Endothelial cell of umbilical vein (primary cell): ENCODE measurements at regions not wholly inside any gene's neighbourhood (a gene's known extent, or its start where the extent isn't known, plus 50 kb on each side); places are given as distances from the start of the nearest gene placed in this dataset.
"Not testable (repeated sequence)": the region's sequence is repeated elsewhere in the genome, so short reads cannot be mapped to it uniquely, and the experiment has no call there.

Source experiments
- BruUV-seq: library from RNA; stranded (reverse); fragments of 400-500 nt; replicated peaks from 2 replicates; lab custom pipeline; 2021; lab: Mats Ljungman, UMichigan
- CTCF ChIA-PET: fragments of 300-600, 350-600 bp; sonication (Branson Sonifier 250); formaldehyde crosslinking; loops from one replicate; lab custom pipeline; 2021; ENCODE audit warnings: antibody characterized with exemption, inconsistent platforms; lab: Charles Lee
- POLR2A ChIA-PET: fragments of 300-600, 350-600 bp; sonication (Branson Sonifier 250); formaldehyde crosslinking; loops from one replicate; lab custom pipeline; 2021; ENCODE audit warnings: antibody characterized with exemption, inconsistent platforms; lab: Charles Lee
- DNase-seq: peaks from one replicate; pipeline ENCODE4 v3.0.0-alpha.2; 2011; ENCODE audit warnings: low read depth, low spot score
- FAIRE-seq: peaks from 2 replicates; lab custom pipeline; 2011; peaks lifted over from hg19 to GRCh38; lab: Jason Lieb, UNC
- H2AFZ ChIP-seq: 2 replicates; pipeline ENCODE4 v1.6.0; 2012; ENCODE audit warnings: low read depth, low read length, control low read depth, inconsistent platforms
- H3K27ac ChIP-seq: 2 replicates; pipeline ENCODE4 v1.5.1; 2011; ENCODE audit warnings: low read depth, mild to moderate bottlenecking, control low read depth, low read length, moderate library complexity; ENCODE audit not compliant: insufficient read depth
- H3K27me3 ChIP-seq, 2 experiments: 2 replicates each; pipeline versions ENCODE4 v1.6.0 to v1.6.1; 2011; ENCODE audit warnings: low read length in 2 of 2, mixed read lengths in 1 of 2; ENCODE audit not compliant: control insufficient read depth in 2 of 2, insufficient read depth in 2 of 2
- H3K36me3 ChIP-seq, 2 experiments: 2 replicates in 1 of 2; 3 replicates in 1 of 2; pipeline ENCODE4 v1.5.1; 2011; ENCODE audit warnings: low read length in 2 of 2, mild to moderate bottlenecking in 1 of 2, moderate library complexity in 1 of 2; ENCODE audit not compliant: control insufficient read depth in 2 of 2, insufficient read depth in 2 of 2; ENCODE audit errors: extremely low read depth in 1 of 2
- H3K4me1 ChIP-seq: 3 replicates; pipeline ENCODE4 v1.5.1; 2011; ENCODE audit warnings: mild to moderate bottlenecking, low read length; ENCODE audit not compliant: control insufficient read depth, insufficient read depth; ENCODE audit errors: extremely low read depth
- H3K4me2 ChIP-seq: 2 replicates; pipeline ENCODE4 v1.6.1; 2011; ENCODE audit warnings: low read length, control low read depth, mixed read lengths; ENCODE audit not compliant: insufficient read depth
- H3K4me3 ChIP-seq, 3 experiments: fragments of 200-600 bp in 1 of 3; sonication (generic), shearing (Covaris generic) in 1 of 3; replicated peaks in 1 of 3; 2 replicates each; pipeline ENCODE4 v1.5.1; 2011 to 2016; ENCODE audit warnings: control low read depth in 3 of 3, low read length in 3 of 3, mild to moderate bottlenecking in 2 of 3, inconsistent platforms in 1 of 3, low read depth in 1 of 3, moderate library complexity in 1 of 3; ENCODE audit not compliant: insufficient read depth in 1 of 3
- H3K79me2 ChIP-seq: 2 replicates; pipeline ENCODE4 v1.6.0; 2012; ENCODE audit warnings: low read length, inconsistent platforms; ENCODE audit not compliant: control insufficient read depth, insufficient read depth
- H3K9ac ChIP-seq: replicated peaks from 2 replicates; pipeline ENCODE3; 2011; ENCODE audit warnings: low read length, control low read depth; ENCODE audit not compliant: insufficient read depth; ENCODE audit errors: extremely low read depth
- H3K9me1 ChIP-seq: replicated peaks from 3 replicates; pipeline ENCODE4 v1.6.0; 2011; ENCODE audit warnings: mild to moderate bottlenecking, low read length; ENCODE audit not compliant: control insufficient read depth, insufficient read depth; ENCODE audit errors: extremely low read depth
- H3K9me3 ChIP-seq: replicated peaks from 2 replicates; pipeline ENCODE4 v1.5.1; 2012; ENCODE audit warnings: low read length, inconsistent platforms; ENCODE audit not compliant: control insufficient read depth, insufficient read depth
- H4K20me1 ChIP-seq: replicated peaks from 2 replicates; pipeline ENCODE3; 2011; ENCODE audit warnings: mild to moderate bottlenecking, low read length; ENCODE audit not compliant: control insufficient read depth, insufficient read depth; ENCODE audit errors: extremely low read depth
- CTCF ChIP-seq, 2 donors: IDR thresholded peaks; 1 replicate in 1 of 2; 2 replicates in 1 of 2; pipeline ENCODE4 v1.5.1; 2011; ENCODE audit warnings: low read length in 2 of 2, mild to moderate bottlenecking in 2 of 2, moderate library complexity in 2 of 2, control low read depth in 1 of 2, inconsistent platforms in 1 of 2, low read depth in 1 of 2; ENCODE audit not compliant: insufficient read depth in 1 of 2; ENCODE audit errors: extremely low read depth in 1 of 2
- EZH2 ChIP-seq: IDR thresholded peaks from 2 replicates; pipeline ENCODE4 v1.6.1; 2012; ENCODE audit warnings: borderline replicate concordance, low read depth, mild to moderate bottlenecking, moderate library complexity, low read length, inconsistent platforms; ENCODE audit not compliant: severe bottlenecking
- FOS ChIP-seq: IDR thresholded peaks from 2 replicates; pipeline ENCODE4 v1.6.1; 2011; ENCODE audit warnings: mild to moderate bottlenecking, low read length, moderate library complexity, borderline replicate concordance; ENCODE audit not compliant: insufficient read depth
- POLR2A ChIP-seq: IDR thresholded peaks from 2 replicates; pipeline ENCODE4 v1.6.1; 2012; ENCODE audit warnings: low read depth, mild to moderate bottlenecking, control low read depth, low read length
- dilution Hi-C: fragments of 300-500 bp; cut with MboI; formaldehyde crosslinking; loops from one replicate; pipeline ENCODE4 v1.15.0; 2019; ENCODE audit warnings: low sequenced_read_pairs; ENCODE audit not compliant: extremely low pct_ligation_motif_present
- intact Hi-C: fragments of 100-400 bp; cut with micrococcal nuclease; formaldehyde crosslinking; loops from one replicate; pipeline ENCODE4 v1.10.0; 2022

DNA sequence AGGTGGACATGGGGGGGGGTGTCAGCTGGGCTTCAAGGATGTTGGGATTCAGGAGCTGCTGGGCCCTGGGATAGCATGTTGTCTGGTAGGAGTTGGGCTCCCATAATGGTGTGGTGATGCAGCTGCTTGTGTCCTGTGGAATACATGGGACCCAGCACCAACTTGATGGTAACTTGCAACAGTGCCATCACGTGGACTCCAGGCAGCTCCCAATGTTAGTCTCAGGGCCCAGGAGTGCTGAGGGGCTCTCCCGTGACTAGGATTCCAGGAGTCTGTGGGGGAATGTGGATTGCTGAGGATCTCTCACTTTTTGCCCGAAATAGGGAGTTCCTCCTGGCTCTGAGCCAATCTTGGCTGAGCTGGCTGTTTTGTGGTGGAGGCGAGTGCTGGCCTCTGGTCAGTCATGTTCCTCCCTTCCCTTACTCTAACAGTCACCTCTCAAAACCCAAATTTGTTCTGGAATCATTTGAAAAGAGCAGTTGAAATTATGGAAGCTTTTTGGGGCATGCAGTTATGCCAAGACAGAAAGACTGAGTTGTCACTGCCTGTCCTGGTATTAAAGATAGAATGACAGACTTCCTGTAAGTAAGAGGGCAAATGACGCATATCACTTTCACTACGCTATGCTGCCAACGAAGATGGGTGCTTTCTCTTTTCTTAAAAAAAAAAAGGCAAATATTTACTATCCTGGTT, 607.1 kb downstream of the ADCYAP1 start:
- Histone ChIP-seq H3K27ac (no peak overlapping the region), H3K4me2 (no peak overlapping the region), H3K27me3 (no peaks in the 10 kb centered on the region), H3K4me1 (no peaks in the 10 kb centered on the region), H4K20me1 (no peaks in the 10 kb centered on the region), H3K4me3 (no peak overlapping the region), H3K9me1 (no peaks in the 10 kb centered on the region), H3K9ac (no peak overlapping the region), H2AFZ (no peak overlapping the region), H3K9me3 (no peaks in the 10 kb centered on the region), H3K79me2 (no peaks in the 10 kb centered on the region), H3K36me3 (no peaks in the 10 kb centered on the region)
- dilution Hi-C loops (no loop called here), intact Hi-C loops (no loop called here)
- POLR2A ChIA-PET: no interaction called here
- FAIRE-seq (no peak), DNase-seq (no peak)
- no TSS peak for BruUV-seq
- CTCF ChIA-PET: no interaction called here
- TF ChIP-seq POLR2A (no peak), CTCF (IDR thresholded peaks at IDR 0.05; ENCODE audit: extremely low read depth in 1 of 2, insufficient read depth in 1 of 2, low read depth in 1 of 2, low read length in 2 of 2) (no peak)

DNA sequence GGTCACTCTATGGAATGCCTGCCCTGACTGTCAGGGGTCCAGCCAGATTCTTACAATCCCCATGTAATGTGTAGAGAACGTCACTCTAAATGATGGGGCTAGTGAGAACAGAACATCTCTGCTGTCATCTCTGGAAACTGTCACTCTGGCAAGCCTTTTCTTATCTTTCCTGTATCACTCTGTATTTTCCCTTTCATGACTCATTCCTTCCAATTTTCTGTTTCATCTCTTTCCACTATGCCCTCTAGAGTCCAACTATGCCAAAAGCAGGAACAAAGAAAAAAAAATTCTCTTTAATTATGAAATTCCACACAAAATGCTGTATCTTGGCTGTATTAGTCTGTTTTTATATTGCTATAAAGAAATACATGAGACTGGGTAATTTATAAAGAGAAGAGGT, 608.8 kb downstream of the ADCYAP1 start:
- DNase-seq: no peak
- Histone ChIP-seq H3K9ac (no peak overlapping the region), H3K36me3 (no peaks in the 10 kb centered on the region), H3K79me2 (no peaks in the 10 kb centered on the region), H4K20me1 (no peaks in the 10 kb centered on the region), H3K27me3 (no peaks in the 10 kb centered on the region), H3K4me2 (no peak overlapping the region), H3K9me3 (no peaks in the 10 kb centered on the region), H3K27ac (no peak overlapping the region), H3K9me1 (no peaks in the 10 kb centered on the region), H2AFZ (no peak overlapping the region), H3K4me3 (no peak overlapping the region), H3K4me1 (no peaks in the 10 kb centered on the region)
- POLR2A ChIA-PET: no interaction called here
- intact Hi-C loops (no loop called here), dilution Hi-C loops (no loop called here)
- no TSS peak for BruUV-seq
- FAIRE-seq: no peak
- CTCF ChIA-PET: no interaction called here
- TF ChIP-seq EZH2 (no peak), FOS (peak; percentile 18)

- CTCF ChIA-PET, H3K4me2 ChIP-seq, H3K79me2 ChIP-seq, H2AFZ ChIP-seq, H3K9me1 ChIP-seq, H3K4me1 ChIP-seq, DNase-seq, FAIRE-seq, dilution Hi-C loops, H4K20me1 ChIP-seq, H3K27me3 ChIP-seq, intact Hi-C loops, H3K4me3 ChIP-seq, POLR2A ChIA-PET, H3K9me3 ChIP-seq, BruUV-seq, H3K9ac ChIP-seq, H3K36me3 ChIP-seq, H3K27ac ChIP-seq: not testable (repeated sequence)
These were observed 617.0 kb downstream of the ADCYAP1 start for GRCh38 chr18:1521588-1522248.
